ENCODE measurements at regions not wholly inside any gene's neighbourhood (a gene's known extent, or its start where the extent isn't known, plus 50 kb on each side); places are given as distances from the start of the nearest gene placed in this dataset.
"Not testable (repeated sequence)": the region's sequence is repeated elsewhere in the genome, so short reads cannot be mapped to it uniquely, and the experiment has no call there.

DNA sequence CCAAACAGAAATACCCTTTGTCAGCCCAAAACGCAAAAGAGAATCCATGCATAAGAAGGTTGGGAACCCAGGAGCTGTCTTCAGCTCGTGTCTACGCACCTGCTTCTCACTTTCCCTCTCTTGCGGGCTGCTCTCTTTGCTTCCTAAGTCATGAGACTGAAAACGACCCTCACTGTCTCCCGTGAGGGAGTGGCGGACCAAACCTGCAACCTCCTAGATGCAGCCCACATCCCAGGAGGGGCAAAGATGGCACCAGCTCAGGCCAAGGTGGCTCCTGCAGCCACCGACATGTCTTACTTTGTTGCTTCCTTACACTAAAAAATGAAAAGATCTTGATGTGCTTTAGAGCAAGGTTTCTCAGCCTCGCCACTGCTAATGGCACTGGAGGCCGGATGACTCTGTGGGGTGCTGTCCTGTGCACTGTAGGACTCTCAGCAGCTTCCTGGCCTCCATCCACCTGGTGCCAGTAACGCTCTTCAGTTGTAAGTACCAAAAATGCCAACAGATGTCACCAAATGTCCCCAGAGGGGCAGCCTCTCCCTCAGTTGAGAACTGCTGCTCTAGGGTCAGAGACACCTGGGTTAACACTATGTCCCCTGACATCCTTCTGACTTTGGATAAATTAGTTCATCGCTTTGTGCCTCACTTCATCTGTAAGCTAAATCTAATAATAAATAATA is 179.8 kb upstream of the PFKP start:
- FAIRE-seq: no peak

DNA sequence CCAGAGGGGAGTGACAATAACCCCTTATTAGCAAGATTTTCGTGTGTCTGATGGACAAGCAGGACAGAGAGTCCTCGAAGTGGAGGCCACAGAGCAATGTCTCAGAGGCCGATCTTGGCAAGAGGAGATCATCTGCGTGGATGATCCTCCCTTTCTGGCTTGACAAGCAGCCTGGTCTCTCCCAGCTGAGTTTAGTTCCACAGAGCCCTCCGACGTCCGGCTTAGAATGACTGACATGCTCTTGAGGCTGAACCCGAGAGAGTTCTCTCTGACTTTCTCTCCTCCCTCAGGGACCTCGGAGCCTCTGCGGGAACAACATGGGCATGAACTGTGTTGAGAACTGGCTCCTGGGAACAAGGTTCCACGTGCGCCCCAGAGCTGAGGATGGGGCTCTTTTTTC is 180.7 kb upstream of the PFKP start:
- FAIRE-seq: no peak

DNA sequence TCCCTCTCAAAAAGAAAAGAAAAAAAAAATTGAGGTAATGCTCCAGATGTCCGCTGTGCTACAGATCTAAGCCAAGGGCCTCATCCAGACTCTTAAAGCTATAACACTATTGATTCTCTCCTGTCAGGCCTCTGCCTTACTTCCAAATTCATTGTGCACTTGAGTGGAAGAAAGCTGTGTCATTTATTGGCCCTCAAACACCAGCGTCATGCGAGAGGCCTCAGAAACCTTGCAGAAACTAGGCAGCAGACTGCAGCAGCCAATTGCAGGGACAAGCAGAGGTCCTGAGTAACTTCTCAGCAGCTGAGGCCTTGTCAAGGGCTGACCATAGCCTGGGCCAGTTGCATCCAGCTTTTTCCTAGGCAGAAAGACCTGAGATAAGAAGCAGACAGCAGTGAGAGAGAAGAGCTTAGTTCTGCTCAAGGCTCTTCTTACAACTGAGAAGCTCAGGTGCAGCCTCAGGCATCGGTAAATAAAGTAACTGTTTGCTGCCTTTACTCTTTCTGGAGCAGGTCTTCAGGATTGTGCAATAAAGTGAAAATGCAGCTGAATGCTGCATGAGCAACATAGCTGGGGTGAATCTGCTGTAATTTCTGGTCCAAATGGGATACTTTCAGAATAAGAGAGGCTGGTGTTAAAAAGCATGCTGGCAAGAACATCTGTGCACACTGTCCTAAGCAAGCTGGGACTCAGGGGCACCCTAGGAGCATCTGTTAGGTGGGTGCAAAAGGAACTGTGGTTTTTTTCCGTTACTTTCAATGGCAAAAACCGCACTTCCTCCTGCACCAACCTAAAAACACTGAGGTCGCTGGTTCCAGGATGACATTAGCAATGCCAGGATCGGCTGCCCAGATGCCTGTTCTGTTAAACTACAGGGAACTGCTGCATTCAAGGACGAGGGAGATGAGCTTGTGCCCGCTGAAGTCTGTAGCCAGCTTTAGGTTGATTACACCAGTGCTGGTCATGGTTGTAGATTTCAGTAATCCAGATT is 181.8 kb upstream of the PFKP start:
- FAIRE-seq: no peak

DNA sequence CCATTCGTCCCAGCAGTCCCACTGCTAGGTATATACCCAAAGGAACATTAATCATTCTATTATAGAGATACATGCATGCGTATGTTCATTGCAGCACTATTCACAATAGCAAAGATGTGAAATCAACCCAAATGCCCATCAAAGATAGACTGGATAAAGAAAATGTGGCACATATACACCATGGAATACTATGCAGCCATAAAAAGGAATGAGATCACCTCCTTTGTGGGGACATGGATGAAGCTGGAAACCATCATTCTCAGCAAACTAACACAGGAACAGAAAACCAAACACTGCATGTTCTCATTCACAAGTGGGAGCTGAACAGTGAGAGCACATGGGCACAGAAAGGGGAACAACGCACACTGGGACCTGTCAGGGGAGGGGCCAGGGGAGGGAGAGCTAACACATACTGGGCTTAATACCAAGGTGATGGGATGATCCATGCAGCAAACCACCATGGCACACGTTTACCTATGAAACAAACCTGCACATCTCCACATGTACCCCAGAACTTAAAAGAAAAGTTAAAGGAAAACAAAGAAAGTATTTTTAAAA is 183.3 kb upstream of the PFKP start:
- not testable (repeated sequence) for FAIRE-seq

DNA sequence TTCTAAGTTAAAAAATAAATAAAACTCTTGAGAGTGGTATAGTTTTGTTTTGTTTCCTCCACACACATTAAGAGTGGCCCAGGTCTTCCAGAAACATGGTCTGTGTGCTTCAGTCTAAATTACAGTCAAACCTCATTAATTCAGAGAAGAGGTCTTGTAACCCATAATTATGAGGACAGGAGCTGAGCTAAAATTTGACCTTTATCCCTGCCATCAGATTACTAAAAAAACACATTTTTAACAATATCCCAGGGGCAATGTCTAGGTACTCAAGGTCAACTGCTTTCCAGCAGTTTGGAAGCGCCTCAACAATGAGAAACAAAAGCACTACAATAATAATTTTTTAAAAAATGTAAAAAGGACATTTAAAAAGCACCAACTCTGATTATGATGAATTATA is 184.1 kb upstream of the PFKP start:
- no peak for FAIRE-seq

DNA sequence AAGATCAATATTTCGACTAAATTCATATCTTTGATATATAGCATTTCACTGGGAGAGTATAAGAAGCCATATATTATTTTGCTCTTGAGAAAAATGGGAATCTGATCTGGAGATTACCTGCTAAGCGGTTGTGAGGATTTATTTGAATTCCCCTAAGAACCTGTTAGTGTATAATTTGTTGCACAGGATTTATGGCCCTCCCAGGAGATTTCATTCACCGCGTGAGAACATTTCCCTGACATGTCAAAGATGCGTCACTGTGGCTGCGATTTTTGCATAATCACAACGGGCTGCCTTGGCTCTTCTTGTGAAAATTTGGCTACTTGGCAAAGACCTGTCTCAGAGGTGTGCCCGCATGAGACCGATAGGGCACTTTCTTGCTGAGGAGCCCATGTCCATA is 184.7 kb upstream of the PFKP start:
- FAIRE-seq: no peak

DNA sequence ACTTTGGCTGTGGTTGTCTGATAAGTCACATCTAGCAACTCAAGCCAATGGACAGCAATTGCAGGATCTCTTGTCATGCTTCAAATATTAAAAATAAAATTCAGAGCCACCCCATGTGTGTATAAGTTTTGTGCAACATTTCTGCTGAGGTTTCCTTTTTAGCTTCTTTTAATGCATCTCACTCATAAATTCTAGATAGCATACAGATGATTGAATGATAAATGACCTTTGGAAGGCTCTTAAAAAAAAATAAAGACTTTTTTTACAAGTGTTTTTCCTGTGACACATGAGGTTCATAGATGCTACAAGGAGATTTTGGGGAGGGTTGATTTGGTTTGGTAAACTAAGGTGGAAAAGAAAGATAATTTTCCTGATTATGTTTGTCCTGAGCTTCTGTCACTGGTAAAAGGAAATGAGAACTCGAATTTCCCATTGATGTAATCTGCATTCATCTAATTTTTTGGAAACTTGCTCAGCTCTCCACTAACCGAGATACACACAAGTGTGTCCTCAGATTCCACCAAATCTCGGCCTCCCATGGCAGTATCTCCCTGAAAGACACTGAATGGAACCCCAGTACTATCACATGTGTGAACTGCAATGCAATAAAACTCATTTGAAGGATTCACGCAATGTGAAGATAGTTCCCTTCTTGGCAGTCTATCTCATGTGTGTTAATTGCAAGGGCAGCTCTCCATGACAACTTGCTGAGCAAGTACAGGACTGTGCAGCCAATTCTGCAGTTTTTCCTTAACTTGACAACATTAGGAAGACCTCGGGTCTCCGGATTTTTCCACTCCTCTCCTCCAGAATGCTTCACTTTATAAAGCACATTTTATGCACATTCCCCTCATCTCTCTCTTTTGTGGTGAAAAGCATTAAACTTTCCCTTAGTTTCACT is 185.4 kb upstream of the PFKP start:
- no peak for FAIRE-seq

DNA sequence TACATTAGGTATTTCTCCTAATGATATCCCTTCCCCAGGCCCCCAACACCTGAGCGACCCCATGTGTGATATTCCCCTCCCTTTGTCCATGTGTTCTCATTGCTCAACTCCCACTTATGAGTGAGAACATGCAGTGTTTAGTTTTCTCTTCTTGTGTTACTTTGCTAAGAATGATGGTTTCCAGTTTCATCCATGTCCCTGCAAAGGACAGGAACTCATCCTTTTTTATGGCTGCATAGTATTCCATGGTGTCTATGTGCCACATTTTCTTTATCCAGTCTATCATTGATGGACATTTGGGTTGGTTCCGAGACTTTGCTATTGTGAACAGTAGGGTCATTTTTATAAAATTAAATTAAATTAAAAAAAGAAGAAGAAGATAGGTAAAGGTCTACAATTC is 187.3 kb upstream of the PFKP start:
- not testable (repeated sequence) for FAIRE-seq

DNA sequence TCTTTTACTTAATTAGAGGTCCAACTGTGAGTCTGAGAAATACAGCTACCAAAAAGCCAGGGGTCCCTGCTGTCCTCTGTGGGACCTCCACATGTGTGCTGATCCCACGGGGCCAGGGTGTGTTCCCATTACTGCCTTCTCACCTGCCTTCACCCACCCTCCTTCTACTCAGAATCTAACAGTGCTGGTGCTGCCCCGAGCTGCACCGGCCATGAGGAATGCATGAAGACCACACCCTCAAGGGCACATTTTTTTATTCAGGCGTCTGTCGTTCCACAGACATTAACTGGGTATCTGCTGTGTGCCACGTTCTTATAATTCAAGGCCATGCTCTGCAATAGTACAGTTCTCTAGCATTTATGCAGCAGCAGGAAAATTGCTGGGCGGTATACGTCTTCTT is 188.5 kb upstream of the PFKP start:
- no peak for FAIRE-seq

DNA sequence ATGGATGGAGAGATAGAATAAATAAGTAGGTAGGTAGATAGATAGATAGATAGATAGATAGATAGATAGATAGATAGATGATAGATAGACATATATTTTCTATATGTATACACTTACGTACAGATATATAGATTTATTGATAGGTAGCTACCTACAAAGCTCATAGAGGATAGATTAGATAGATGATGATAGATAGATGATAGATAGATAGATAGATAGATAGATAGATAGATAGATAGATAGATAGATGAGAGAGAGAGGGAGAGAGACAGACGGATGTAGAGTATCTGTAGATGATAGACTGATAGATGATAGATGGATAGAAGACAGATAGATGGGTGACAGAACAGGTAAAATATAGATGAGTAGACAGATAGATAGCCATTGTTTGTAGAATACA is 191.3 kb upstream of the PFKP start:
- FAIRE-seq: no peak

DNA sequence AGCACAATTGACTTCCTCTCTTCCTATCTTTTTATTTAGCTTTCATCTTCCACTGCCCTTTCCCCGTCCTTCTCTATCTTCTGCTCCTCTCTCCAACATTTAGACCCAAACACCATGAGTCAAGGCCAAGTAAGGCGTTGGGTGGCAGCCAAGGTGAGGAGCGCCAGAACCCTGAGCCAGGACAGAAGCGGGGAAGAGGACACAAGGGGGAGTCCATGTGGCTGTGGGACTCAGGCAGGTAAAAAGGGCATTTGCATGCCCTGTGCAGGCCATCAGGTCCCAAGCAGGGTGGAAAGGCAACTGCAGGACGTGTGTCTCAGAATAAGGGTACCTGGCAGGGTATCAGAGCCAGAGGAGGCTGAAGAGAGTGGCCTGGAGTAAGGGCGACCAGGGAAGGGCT is 192.4 kb upstream of the PFKP start:
- FAIRE-seq: no peak

DNA sequence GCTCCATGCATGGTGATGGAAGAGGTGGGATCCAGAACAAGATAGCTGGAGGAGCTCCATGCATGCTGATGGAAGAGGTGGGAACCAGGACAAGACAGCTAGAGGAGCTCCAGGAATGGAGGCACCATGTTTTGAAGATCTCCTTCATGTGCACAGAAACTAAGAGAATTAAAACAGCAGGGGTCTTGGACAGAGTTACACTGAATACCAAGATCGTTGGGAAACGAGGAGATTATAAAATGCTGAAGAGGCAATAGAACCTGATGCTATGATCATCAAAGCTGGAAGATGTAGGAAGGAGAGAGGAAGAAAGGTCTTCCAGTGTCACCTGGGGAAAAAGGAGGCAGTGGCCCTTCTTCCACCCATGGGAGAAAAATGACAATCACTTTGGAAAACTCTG is 193.6 kb upstream of the PFKP start:
- no peak for FAIRE-seq

DNA sequence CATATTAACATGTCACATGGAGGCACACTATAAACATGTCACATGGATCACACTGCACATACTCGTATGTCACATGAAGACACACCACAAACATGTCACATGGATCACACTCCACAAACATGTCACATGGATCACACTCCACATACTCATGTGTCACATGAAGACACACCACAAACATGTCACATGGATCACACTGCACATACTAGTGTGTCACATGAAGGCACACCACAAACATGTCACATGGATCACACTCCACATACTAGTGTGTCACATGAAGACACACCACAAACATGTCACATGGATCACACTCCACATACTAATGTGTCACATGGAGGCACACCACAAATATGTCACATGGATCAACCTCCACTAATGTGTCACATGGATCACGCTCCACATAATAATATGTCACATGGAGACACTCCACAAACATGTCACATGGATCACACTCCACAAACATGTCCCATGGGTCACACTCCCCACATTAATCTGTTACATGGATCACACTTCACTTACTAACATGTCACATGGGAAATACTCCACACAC is 195.6 kb upstream of the PFKP start:
- no peak for FAIRE-seq

DNA sequence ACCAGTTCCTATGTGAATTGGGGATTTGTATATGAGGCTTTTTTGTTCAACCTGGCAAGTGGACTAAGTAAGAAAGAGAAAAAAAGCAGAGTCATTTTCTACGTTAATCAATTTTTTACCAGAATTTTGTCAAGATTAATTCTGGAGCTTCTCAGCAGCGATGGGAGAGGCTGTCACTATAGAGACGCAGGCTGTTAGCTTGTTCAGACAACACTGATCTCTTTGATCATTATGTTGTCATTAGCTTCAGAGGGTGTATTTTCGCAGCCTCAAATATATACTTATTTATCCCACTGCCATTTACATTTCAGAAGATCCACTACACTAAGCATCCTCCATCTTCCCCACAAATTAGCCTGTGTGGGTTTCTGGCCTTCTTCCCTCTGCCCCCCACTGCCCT is 196.7 kb upstream of the PFKP start:
- FAIRE-seq: no peak

DNA sequence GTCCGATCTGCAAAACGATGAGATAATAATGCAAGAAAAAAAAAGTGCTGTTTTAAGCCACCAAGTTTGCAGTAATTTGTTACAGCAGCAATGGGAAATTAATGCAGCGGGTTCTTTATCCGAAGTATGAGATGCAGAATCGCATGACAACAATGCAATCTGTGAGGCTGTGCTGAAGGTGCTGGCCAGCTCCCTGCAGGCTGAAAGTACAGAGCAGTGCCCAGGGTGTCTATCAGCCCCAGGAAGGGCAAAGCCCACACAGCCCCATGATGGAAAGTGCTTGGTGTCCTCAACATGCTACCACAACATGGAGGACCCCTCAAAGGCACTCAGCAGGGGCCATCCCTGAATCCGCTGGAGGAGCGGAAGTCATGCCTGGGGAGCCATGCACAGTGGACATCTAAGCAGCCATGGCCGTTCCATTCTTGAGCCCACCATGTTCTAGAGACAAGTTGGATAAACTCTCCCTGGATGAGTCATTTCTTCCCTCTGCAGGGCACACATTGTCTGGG is 199.5 kb upstream of the PFKP start:
- no peak for FAIRE-seq

DNA sequence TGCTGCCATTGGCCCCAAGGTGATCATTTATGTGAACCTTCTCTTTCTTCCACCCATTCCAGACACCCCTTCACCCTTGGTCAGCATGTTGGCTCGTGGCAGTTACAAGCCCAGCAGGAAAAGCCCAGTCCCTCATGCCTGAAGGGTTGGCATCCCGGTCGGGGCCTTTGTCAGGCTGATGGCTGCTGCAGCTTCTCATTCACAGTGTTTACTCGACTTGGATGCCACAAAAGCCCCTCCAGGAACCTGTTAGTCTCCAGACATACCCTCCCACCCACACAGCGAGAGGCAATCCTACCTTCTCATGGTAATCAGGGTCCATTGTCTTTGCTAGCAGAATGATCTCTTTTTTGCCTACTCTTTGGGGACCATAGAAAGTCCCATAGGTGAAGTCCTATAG is 200.8 kb upstream of the PFKP start:
- no peak for FAIRE-seq

DNA sequence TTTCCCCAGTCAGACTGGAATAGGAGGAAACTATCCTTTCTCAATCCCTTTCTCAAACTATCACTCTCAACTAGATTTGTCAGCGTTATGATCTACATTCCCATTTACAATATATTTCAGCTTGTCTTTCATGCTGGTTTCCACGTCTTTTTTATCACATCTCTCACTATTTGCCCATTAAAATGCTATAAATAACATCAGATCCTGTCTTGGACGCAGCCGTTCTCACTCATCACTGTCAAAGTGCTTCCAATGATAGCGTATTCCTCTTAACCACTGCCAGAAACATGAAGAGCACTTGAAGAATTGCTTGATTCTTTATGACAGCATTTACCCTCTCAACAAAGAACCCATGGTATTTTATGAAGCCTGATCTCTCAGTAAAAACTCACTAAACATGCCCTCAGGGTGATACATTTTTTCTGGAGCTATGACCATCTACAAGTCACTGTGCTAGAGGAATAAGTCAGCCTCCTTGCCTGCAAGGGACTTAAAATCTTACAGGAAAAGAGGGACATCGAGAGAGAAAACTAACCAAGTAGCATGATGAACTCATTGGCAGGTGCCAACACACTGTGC is 205.6 kb upstream of the PFKP start:
- FAIRE-seq: no peak

DNA sequence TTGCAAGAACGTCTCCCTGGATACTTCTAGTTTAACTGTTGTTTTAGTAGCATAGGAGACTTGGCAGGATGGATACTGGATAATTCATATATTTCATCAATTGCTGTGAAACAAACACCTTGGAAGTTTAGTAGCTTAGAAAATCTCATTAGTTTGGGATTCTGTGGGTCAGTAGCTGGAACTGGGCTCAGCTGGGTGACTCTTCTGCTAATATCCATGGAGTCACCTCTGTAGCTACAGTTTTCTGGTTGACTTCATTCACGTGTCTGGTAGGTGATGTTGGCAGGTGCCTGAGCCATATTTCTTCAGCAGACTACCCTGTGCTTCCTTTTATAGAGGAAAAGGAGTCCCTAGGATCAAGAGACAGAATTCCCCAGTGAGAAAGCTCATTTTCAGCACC is 208.9 kb upstream of the PFKP start:
- no peak for FAIRE-seq

DNA sequence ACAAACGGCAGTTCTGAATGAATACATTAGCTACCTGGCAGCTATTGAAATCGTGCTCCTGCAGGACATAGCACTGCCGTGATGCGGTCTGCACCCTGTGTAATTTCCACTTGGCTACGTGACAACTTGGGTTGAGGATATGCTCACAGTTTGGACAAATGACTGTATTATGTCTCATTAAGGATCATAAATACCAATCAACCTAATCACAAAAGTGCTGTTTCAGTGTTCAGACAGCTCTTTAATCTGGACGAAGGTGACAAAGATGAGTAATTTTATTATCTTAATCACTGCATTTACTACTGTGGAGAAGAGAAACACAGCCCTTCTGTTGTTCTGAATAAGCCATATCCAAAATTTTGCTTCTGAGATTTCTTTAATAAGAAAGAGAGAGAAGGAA is 210.8 kb upstream of the PFKP start:
- no peak for FAIRE-seq

DNA sequence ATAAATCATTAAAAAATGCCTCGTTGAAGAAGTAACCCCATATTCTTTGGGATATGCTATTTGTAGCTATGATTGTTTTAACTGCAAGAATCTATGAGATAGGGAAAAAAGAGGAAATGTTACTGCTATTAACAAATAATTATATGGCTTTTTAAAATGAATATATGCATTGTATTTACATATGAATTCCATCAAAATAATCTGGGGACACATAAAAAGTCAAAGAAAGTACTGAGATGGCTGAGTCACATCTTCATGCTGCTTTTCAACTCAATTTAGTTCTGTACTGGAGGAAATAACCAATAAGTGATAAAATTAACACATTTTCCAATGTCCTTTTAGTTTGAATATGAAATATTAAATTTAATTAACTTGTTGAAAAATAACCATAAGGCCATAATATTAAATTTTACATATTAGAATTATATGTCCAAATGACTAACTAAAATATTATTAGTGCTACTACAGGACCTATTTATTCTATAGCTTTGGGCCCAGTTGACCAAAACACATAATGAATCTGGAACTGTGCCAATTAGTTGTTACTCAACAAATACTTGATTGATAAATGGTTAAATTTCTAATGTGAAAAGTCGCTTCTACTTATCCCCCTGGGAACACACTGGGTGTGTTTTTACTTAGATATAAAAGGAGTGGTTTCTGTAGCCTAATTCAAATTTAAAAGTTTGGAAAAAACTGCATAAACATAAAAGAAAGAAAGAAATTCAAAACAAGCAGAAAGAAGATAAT is 214.6 kb upstream of the PFKP start:
- FAIRE-seq: no peak

DNA sequence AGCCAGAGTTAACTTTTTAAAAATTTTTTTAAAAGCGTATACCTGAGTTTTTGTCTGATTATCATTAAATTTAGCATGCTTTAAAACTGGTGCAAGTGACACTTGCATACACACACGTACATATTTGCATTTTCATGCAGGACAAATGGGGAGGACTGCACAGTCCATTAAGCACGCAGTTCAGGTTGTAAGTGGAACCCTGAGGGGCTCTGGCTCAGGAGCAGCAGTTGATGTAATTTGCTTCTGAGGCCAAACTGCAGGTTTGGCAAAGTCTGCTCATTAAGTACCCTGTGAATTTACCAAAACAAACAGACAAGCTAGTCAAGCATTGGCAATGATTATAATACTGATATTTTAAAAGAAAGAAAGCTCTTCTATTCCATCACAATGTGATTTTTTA is 215.8 kb upstream of the PFKP start:
- no peak for FAIRE-seq
